SK-N-MC (cell line): ENCODE measurements at regions not wholly inside any gene's neighbourhood (a gene's known extent, or its start where the extent isn't known, plus 50 kb on each side); places are given as distances from the start of the nearest gene placed in this dataset.

Experiments used
- EZH2 ChIP-seq: fragments of 200-600 bp; sonication (generic); IDR thresholded peaks from one replicate; pipeline ENCODE4 v1.6.1; 2017; ENCODE audit warnings: antibody characterized with exemption
- FOXP2 ChIP-seq: optimal IDR thresholded peaks from 2 replicates; pipeline ENCODE3; 2011; ENCODE audit warnings: mild to moderate bottlenecking, moderate library complexity; ENCODE audit not compliant: insufficient read depth; ENCODE audit errors: extremely low read length, control extremely low read depth
- POLR2AphosphoS5 ChIP-seq: IDR thresholded peaks from 2 replicates; pipeline ENCODE4 v1.6.1; 2012; ENCODE audit warnings: mild to moderate bottlenecking, low read depth, low read length, borderline replicate concordance

- TF ChIP-seq EZH2 (no peak), POLR2AphosphoS5 (no peak), FOXP2 (no peak)
Observed at GRCh38 chr12:125573271-125573670, 508.0 kb downstream of the AACS start.
